Breast epithelium (tissue), 3 donors: ENCODE measurements at regions not wholly inside any gene's neighbourhood (a gene's known extent, or its start where the extent isn't known, plus 50 kb on each side); places are given as distances from the start of the nearest gene placed in this dataset.

Source experiments
- CTCF ChIP-seq, 3 donors: fragments of 450-650 bp; IDR thresholded peaks; one replicate each; pipeline ENCODE4 v1.5.1; 2016 to 2017; ENCODE audit warnings: antibody characterized with exemption in 3 of 3, mild to moderate bottlenecking in 3 of 3, moderate library complexity in 3 of 3
- POLR2A ChIP-seq: fragments of 450-650 bp; IDR thresholded peaks from one replicate; pipeline ENCODE4 v1.6.1; 2016; ENCODE audit warnings: antibody characterized with exemption, mild to moderate bottlenecking, moderate library complexity

- TF ChIP-seq CTCF (IDR thresholded peaks at IDR 0.05) (no peak), POLR2A (no peak)
Measured at GRCh38 chr14:58740379-58740935, 102.7 kb downstream of the DACT1 start.
